Mucosa of rectum (tissue), 2 donors: ENCODE measurements at regions not wholly inside any gene's neighbourhood (a gene's known extent, or its start where the extent isn't known, plus 50 kb on each side); places are given as distances from the start of the nearest gene placed in this dataset.

Experiments used
- H3K27ac ChIP-seq, 2 donors: one replicate each; pipeline ENCODE4 v1.7.0; 2013; ENCODE audit warnings: inconsistent platforms in 2 of 2, low read depth in 2 of 2, low read length in 2 of 2
- H3K27me3 ChIP-seq, 2 donors: one replicate each; pipeline ENCODE4 v1.7.0; 2013; ENCODE audit warnings: low read length in 2 of 2; ENCODE audit not compliant: control insufficient read depth in 2 of 2, insufficient read depth in 2 of 2
- H3K36me3 ChIP-seq, 2 donors: one replicate each; pipeline ENCODE4 v1.7.0; 2013; ENCODE audit warnings: low read length in 2 of 2; ENCODE audit not compliant: control insufficient read depth in 2 of 2, insufficient read depth in 2 of 2
- H3K4me1 ChIP-seq, 2 donors: one replicate each; pipeline ENCODE4 v1.7.0; 2013; ENCODE audit warnings: low read length in 2 of 2, mild to moderate bottlenecking in 1 of 2; ENCODE audit not compliant: control insufficient read depth in 2 of 2, insufficient read depth in 2 of 2
- H3K4me3 ChIP-seq, 2 donors: one replicate each; pipeline ENCODE4 v1.7.0; 2013; ENCODE audit warnings: low read length in 2 of 2
- H3K9ac ChIP-seq, 2 donors: one replicate each; pipeline ENCODE4 v1.7.0; 2013; ENCODE audit warnings: low read length in 2 of 2, low read depth in 1 of 2, mild to moderate bottlenecking in 1 of 2
- H3K9me3 ChIP-seq, 2 donors: one replicate each; pipeline ENCODE4 v1.7.0; 2013; ENCODE audit warnings: low read length in 2 of 2; ENCODE audit not compliant: control insufficient read depth in 2 of 2
- donor health status: healthy.
- donor health status: Normal muscosa, but diverticular disease.

DNA sequence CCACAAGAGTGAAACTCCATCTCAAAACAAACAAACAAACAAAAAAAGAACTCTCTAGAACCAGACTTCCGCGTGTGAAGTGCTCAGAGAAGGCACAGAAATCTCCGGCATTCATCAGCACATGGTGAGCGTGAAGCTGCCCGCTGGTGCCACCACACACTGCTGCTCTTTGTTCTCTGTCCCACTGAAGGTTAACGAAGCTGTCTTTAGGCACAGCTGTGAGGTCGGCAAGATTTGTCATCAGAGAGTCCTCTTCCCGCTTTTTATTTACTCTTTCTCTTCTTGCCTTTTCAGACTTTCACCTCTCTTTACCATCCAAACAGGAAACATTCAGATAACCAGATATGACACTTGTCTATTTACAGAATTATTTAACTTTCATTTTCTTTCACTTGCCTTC is 115.2 kb upstream of the ARGLU1 start:
- Histone ChIP-seq H3K9me3 (no peaks in the 10 kb centered on the region), H3K27ac (no peak overlapping the region), H3K27me3 (no peaks in the 10 kb centered on the region), H3K9ac (no peak overlapping the region), H3K4me1 (no peaks in the 10 kb centered on the region), H3K36me3 (no peaks in the 10 kb centered on the region), H3K4me3 (no peak overlapping the region)

DNA sequence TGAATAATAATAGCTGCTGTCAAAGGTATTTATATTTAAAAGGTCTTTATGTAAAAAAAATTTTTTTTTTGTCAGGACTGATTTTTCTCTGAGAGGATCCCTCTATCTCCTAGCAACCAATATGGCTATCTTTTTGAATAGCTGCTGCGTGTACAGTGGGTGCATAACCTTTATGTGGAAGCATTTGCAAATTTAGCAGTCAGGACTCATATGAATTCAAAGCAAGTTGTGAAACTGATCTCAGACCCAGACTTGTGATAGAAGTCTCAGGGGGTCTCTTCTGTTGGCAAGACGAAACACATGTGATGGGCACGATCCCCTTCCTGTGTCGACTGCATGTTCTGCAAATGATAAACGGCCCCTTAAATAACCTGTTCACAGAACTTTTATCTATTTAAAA is 114.1 kb upstream of the ARGLU1 start:
- Histone ChIP-seq H3K27ac (no peak overlapping the region), H3K36me3 (no peaks in the 10 kb centered on the region), H3K4me1 (no peaks in the 10 kb centered on the region), H3K4me3 (no peak overlapping the region), H3K27me3 (no peaks in the 10 kb centered on the region), H3K9me3 (no peaks in the 10 kb centered on the region), H3K9ac (no peak overlapping the region)

DNA sequence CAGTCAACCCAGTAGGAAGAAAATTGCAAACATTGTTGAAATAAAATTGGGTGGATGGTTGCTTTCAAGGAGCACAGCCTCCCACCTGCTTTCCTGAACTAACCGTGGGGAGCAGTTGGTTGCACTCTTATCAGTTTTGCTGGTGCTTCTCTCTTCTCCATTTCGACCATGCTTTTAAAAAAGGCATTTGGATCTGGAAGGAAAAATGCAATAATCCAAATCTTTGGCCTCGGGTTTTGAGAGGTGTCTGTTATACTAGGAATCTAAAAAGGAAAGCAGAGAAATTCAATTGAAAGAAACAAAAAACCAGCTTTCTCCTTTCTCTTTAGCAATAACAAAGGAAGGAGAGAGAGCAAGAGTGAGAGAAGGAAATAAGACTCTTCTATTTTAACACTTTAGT is 113.6 kb upstream of the ARGLU1 start:
- Histone ChIP-seq H3K36me3 (no peaks in the 10 kb centered on the region), H3K4me3 (no peak overlapping the region), H3K27me3 (no peaks in the 10 kb centered on the region), H3K9me3 (no peaks in the 10 kb centered on the region), H3K27ac (no peak overlapping the region), H3K4me1 (no peaks in the 10 kb centered on the region), H3K9ac (no peak overlapping the region)

DNA sequence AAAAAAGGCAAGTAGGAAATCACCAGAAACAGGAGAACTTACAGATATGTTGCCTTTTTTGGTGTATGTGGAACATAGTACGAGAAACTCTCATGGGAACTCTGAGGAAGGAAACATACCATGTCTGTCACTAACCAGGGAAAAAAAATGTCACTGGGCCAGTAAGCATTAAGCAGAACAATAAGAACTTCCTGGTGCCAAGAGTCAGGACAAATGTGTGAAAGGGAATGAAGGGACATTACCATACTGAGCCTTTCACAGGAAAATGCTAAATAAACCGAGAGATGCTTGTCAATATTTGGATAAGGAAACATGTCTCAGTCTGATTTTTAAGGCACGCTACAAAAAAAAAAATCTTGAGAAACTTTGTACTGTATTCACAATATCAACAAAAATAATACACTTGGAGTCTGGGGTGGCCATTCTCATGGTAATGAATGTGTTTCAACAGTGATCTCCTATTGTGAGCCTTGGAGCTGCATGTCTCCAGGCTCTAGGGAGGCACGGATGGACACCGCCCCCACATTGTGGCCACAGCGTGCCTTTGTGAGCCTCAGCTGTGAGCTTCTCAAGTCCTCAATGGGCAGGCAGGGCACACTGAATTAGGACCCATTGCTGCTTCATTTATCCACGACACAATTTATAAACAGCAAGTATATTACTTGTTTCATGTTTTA is 113.0 kb upstream of the ARGLU1 start:
- Histone ChIP-seq H3K36me3 (no peaks in the 10 kb centered on the region), H3K4me1 (no peaks in the 10 kb centered on the region), H3K27me3 (no peaks in the 10 kb centered on the region), H3K9ac (no peak overlapping the region), H3K27ac (no peak overlapping the region), H3K4me3 (no peak overlapping the region), H3K9me3 (no peaks in the 10 kb centered on the region)

DNA sequence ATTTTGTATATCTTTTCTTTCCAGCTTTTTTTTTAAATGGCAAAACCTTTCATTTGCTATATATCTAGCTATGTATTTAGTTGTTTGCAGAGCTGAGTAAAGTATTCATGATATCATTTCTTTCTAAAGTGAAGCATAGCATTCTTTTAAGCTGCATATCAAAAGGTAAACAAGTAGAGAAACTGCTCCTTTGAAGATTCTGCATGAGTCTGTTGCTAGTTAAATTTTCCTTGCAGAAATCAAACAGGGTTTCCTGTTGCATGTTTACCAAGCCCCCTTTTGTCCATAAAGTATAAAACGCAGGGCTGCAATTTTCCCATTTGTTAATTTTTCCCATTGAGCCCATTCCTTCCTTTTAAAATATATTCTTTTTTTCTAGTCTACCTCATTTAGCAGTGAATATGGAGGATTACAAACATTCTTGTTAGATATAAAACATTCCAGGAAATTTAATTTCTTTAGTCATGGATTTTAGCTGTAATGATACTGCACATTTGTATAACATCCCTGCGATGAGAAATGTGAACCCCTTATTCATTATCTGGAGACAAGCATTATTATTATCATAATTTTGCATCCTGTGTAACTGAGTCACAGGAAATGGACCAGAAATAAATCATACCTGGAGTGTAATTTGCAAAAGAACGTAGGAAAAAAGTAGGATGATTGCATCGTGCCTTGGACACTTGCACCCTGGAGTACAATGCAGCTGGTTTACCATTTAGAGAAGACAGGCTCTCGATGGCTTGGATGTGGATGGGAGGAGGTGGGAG is 110.9 kb upstream of the ARGLU1 start:
- Histone ChIP-seq H3K4me3 (no peak overlapping the region), H3K9me3 (no peaks in the 10 kb centered on the region), H3K27me3 (no peaks in the 10 kb centered on the region), H3K36me3 (no peaks in the 10 kb centered on the region), H3K9ac (no peak overlapping the region), H3K4me1 (no peaks in the 10 kb centered on the region), H3K27ac (no peak overlapping the region)

- H3K9ac ChIP-seq, result no peak overlapping the region
- no peak overlapping the region for H3K4me3 ChIP-seq
- no peaks in the 10 kb centered on the region for H3K9me3 ChIP-seq
- H3K4me1 ChIP-seq, result no peaks in the 10 kb centered on the region
- no peak overlapping the region for H3K27ac ChIP-seq
- H3K27me3 ChIP-seq, result no peaks in the 10 kb centered on the region
- no peaks in the 10 kb centered on the region for H3K36me3 ChIP-seq
These were observed 107.4 kb upstream of the ARGLU1 start for GRCh38 chr13:106675311-106675710.

DNA sequence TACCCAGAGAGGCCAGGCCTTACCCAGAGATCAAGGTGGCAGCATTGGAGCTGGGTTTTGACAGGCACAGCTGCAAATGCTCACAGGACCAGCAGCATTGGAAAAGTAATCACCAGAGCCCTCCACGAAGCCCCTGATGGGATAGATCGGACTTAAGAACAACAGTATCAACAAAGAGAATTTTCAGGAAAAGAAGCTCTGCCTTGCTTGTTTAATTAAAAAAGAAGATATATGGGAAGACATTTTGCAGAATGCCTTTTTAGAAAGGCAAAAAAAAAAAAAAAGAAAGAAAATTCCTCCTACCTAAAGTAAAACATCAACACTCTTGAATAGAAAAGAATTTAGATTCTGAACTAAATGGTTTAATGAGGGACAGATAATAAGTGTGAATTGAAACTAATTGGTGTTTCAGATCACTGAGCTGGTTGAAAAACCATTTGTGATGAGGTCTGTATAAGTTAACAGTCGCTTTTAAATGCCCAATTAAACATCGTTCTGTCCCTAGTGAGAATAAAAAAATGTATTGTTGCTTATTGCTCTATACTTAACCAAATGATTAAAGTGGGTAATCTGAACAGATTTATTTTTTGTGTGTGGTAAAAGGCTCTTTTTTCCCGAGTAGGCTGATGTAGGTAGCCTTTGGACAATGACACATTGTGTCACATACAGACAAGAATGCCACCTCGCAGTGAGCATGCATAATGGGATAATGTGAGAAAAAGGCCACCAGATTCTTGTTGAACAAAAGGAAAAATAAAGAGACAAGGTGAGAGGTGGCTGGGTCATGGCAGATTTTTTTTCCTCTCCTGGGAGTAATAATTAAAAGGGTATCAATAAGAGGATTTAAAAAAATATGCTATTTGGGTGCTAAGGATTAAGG is 93.0 kb upstream of the ARGLU1 start:
- no peaks in the 10 kb centered on the region for H3K27me3 ChIP-seq
- no peak overlapping the region for H3K27ac ChIP-seq
- no peak overlapping the region for H3K9ac ChIP-seq
- H3K4me3 ChIP-seq, result no peak overlapping the region
- H3K4me1 ChIP-seq, result no peaks in the 10 kb centered on the region
- no peaks in the 10 kb centered on the region for H3K9me3 ChIP-seq
- H3K36me3 ChIP-seq, result no peaks in the 10 kb centered on the region

GRCh38 chr13:106657104-106657503 is 89.2 kb upstream of the ARGLU1 start:
- Histone ChIP-seq H3K36me3 (no peaks in the 10 kb centered on the region), H3K4me3 (no peak overlapping the region), H3K9ac (no peak overlapping the region), H3K4me1 (no peaks in the 10 kb centered on the region), H3K27ac (no peak overlapping the region), H3K9me3 (no peaks in the 10 kb centered on the region), H3K27me3 (no peaks in the 10 kb centered on the region)

DNA sequence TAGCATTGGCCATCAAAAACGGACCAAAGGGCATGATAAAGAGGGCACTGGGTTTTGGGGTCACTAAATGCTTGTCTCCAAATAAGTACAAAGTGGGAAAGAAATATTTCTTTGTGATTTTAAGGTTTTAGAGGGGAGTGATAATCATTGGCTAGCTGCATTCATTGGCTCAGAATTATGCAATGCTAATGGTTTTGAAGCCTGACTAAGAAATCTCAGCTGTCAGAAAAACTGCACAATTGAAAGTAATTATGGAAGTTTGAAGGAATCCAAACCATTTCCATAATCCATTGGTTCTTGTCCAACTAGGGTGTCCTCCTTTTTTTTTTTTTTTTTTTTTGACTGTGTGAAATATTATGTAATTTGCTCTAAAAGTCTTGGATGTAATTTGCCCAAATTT is 88.2 kb upstream of the ARGLU1 start:
- no peak overlapping the region for H3K27ac ChIP-seq
- no peaks in the 10 kb centered on the region for H3K4me1 ChIP-seq
- H3K9ac ChIP-seq, result no peak overlapping the region
- no peaks in the 10 kb centered on the region for H3K9me3 ChIP-seq
- no peaks in the 10 kb centered on the region for H3K27me3 ChIP-seq
- H3K4me3 ChIP-seq, result no peak overlapping the region
- no peaks in the 10 kb centered on the region for H3K36me3 ChIP-seq

- no peaks in the 10 kb centered on the region for H3K9me3 ChIP-seq
- H3K27ac ChIP-seq, result no peak overlapping the region
- no peak overlapping the region for H3K4me3 ChIP-seq
- no peaks in the 10 kb centered on the region for H3K36me3 ChIP-seq
- H3K27me3 ChIP-seq, result no peaks in the 10 kb centered on the region
- H3K9ac ChIP-seq, result no peak overlapping the region
- peaks cover 3 to 4% of the 10 kb centered on the region in 2 donors for H3K4me1 ChIP-seq
These were observed 83.5 kb upstream of the ARGLU1 start for GRCh38 chr13:106651442-106651841.
